DMS153 treated with DMSO at 0.1 percent for 48 hours (cell line): ENCODE measurements at regions not wholly inside any gene's neighbourhood (a gene's known extent, or its start where the extent isn't known, plus 50 kb on each side); places are given as distances from the start of the nearest gene placed in this dataset.

Experiments used
- DNase-seq: peaks from one replicate; lab custom pipeline; 2025; ENCODE audit not compliant: unreplicated experiment; lab: John Stamatoyannopoulos, UW

DNA sequence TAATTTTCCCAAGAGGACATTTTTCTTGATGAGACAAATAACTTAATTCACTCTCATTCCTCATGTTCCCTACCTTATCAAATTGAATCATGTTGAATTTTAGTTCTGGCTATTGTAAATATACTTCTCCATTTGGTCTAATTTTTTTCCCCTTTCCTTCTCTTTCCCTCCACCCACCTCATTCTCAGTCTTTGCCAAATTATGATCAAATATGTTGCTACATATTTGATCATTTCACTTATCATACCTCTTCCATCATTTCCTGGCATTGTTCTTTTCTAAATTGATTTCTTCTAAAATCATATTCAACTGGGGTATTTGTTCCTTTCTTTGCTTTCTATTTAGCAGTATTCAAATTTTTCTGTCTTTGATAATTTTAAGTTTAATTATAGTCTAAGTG is 52.3 kb downstream of the HDGFL1 start:
- no peak for DNase-seq

DNA sequence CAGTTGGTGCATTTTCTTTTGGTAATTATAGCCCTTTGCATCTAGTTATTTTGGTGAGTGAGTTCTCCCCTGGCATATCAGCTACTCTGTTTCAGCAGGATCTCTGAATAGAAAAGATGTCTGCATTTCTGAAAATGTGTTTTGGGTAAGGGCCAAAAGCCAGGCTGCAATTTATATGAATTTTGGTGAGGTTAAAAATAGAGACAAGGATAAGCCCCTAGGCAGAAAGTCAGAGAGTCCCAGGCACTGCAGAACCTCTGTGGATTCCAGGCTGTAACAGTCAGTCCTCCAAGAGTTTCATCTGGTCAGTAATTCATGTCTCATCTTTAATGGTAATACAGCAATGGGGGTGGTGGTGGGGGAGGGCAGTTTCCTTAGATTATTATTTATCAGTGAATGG is 53.0 kb downstream of the HDGFL1 start:
- no peak for DNase-seq

GRCh38 chr6:22622813-22623212 is 53.4 kb downstream of the HDGFL1 start:
- DNase-seq: no peak

GRCh38 chr6:22627644-22628043 is 58.3 kb downstream of the HDGFL1 start:
- no peak for DNase-seq

DNA sequence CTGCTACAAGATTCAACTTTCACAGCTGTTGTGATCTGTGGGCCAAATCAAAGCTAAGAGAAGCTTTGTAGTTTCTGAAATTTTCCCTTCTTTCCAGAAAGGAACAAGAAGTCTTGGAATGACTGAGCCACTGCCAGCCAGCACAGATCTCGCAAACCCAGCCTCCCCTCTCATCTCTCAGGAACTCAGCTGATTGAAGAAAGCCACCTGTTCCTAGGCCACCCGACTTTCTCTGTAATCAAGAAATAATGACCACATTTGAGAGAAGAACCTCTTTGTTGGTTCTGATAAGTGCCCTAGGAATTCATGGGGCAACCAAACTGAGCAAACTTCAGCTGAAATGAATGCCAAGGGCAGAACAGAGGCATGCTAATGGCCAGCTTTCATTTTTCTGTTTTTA is 61.7 kb downstream of the HDGFL1 start:
- DNase-seq: no peak

DNA sequence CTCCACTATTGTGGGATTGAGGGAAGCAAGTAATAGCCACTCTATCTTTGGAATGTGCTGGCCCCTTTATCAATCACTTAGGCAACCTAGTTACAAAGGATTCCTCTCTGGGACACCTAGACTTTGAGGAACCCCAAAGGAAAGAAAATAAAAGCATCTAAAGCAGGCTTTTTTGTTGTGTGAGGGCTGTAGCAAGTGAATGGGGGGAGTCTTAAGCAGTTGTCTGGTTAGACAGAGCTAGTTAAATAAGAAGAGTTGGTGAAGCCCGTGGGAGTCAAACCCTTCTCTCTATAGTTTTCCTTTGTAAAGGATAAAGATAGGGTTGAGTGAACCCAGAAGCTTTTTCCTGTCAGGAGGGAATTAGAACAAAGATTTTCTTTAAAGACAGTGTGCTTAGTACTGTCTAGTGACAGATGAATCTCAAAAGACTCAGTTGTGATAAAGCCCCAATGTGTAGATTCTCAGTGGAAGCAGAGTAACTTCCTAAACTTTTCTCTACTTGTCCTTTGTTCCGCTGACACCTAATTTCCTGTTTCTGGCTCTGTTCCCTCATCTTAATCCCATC is 63.3 kb downstream of the HDGFL1 start:
- DNase-seq: no peak

DNA sequence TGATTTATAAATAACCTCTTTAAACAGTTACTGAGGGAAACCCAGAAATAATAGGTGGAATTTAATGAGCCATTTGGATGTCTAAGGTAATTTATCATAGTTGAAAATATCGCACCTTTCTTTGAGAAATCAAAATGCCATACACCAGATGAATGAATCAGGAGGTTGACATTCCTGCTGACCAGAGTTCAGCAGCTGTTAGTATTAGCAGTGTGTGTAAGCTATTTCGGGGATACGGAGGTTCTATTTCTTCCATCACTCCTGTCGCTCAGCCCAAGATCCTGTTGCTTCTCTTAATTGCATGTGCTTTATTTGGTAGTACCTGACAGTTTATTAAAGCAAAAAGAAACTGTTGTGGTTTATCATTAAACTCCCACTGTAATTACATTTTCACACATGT is 67.1 kb downstream of the HDGFL1 start:
- DNase-seq: no peak

DNA sequence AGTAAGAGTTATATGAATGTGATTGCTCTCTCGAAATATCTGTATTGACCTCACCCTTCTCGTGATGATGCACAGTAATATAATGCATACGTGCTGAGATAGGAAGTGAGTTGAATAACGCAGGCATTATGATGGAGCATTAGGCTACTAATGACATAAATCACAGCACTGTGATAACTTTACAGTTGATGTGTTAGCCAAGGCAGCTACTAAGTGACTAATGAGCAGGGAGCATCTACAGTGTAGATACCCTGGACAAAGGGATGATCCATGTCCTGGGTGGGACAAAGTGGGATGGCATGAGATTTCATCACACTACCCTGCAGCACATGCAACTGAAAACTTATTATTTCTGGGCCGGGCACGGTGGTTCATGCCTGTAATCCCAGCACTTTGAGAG is 68.4 kb downstream of the HDGFL1 start:
- DNase-seq: no peak

DNA sequence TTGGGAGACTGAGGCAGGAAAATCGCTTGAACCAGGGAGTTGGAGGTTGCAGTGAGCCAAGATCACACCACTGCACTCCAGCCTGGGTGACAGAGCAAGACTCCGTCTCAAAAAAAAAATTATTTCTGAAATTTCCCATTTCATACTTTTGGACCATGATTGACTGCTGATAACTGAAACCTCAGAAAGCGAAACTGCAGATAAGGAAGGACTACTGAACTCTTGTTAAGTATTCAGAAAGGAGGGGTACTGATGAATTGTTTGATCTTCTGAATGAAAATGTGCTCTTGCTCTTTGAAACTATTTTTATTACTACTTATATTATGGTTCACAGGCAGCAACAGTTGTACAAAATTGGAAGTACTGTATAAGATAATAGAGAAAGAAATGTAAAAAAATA is 69.0 kb downstream of the HDGFL1 start:
- no peak for DNase-seq

GRCh38 chr6:22642254-22642653 is 72.9 kb downstream of the HDGFL1 start:
- no peak for DNase-seq

GRCh38 chr6:22643780-22644179 is 74.4 kb downstream of the HDGFL1 start:
- no peak for DNase-seq

GRCh38 chr6:22647719-22648118 is 78.4 kb downstream of the HDGFL1 start:
- DNase-seq: no peak

GRCh38 chr6:22651731-22652130 is 82.4 kb downstream of the HDGFL1 start:
- DNase-seq: no peak

GRCh38 chr6:22653980-22654610 is 84.7 kb downstream of the HDGFL1 start:
- no peak for DNase-seq

DNA sequence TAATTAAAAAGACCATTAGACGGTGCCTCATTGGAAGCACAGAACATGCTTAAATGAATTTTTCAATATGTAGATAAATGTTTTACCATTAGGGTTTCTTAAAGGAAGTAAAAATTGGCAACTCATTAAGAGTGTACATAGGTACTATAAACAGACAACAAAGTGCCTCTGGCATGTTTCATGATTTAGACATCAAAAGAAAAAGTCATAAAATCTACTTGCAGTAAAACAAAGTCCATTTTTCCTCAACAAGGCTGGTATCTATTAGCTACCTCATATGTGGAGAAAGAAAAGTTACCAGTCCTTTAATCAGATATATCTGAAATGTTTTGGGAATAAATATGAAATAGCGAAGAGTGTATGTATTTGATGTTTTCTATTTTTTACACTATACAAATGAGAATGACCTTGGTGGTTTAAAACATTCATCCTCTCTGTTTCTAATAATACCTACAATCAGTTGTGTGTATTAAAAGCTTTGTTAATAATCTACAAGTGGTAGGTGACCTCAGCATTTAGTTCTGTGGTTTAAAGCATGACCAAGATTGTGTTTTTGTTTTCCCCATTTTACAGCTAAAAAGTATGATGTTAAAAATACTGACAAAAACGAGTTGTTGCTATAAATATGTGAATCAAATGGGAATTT is 87.5 kb downstream of the HDGFL1 start:
- DNase-seq: no peak

GRCh38 chr6:22657352-22657980 is 88.1 kb downstream of the HDGFL1 start:
- no peak for DNase-seq

GRCh38 chr6:22658183-22658582 is 88.8 kb downstream of the HDGFL1 start:
- DNase-seq: no peak

DNA sequence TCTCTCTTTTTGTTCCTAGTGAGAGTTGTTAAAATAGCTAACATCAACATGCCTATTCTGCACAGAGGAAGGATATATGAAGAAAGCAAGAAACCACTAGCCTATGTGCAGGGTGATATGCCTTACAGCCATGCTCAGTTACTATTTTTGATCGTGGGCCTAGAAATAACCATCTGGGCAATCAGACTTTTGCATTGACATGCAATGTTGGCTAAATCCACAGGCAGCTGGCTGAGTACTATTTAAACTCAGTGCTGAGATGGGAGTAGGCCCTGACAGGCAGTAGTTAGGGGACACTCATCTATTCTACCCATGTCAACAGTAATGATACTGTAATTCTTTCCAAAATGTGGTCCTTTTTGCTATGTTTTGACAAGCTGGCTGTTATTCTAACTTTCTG is 89.6 kb downstream of the HDGFL1 start:
- DNase-seq: no peak

- DNase-seq: peak; percentile 18
Observed at GRCh38 chr6:22664968-22665367, 95.6 kb downstream of the HDGFL1 start.

- DNase-seq: no peak
Observed at GRCh38 chr6:22666021-22666420, 96.7 kb downstream of the HDGFL1 start.

GRCh38 chr6:22666586-22666985 is 97.2 kb downstream of the HDGFL1 start:
- DNase-seq: no peak

GRCh38 chr6:22667855-22668254 is 98.5 kb downstream of the HDGFL1 start:
- no peak for DNase-seq
